ENCODE measurements at regions not wholly inside any gene's neighbourhood (a gene's known extent, or its start where the extent isn't known, plus 50 kb on each side); places are given as distances from the start of the nearest gene placed in this dataset.
"Not testable (repeated sequence)": the region's sequence is repeated elsewhere in the genome, so short reads cannot be mapped to it uniquely, and the experiment has no call there.

- Mint-ChIP-seq H3K9me3 (no peaks in the 10 kb centered on the region), H3K27me3 (peaks cover 14% of the 10 kb centered on the region), H3K36me3 (ENCODE audit: low read depth) (no peaks in the 10 kb centered on the region), H3K27ac (no peak overlapping the region), H3K4me3 (no peak overlapping the region), H3K4me1 (peaks cover 14% of the 10 kb centered on the region)
- DNase-seq, result no peak
- ATAC-seq, result no peak
These were observed 68.4 kb upstream of the EPCAM start for GRCh38 chr2:47300609-47301276.

GRCh38 chr2:47300081-47300480, 69.0 kb upstream of the EPCAM start:
- Mint-ChIP-seq H3K36me3 (ENCODE audit: low read depth) (no peaks in the 10 kb centered on the region), H3K4me3 (no peak overlapping the region), H3K27ac (no peak overlapping the region), H3K9me3 (no peaks in the 10 kb centered on the region), H3K27me3 (peaks cover 14% of the 10 kb centered on the region), H3K4me1 (peaks cover 14% of the 10 kb centered on the region)
- DNase-seq, result no peak
- ATAC-seq, result no peak

- DNase-seq (no peak), ATAC-seq (no peak)
- Mint-ChIP-seq H3K36me3 (ENCODE audit: low read depth) (no peaks in the 10 kb centered on the region), H3K27ac (no peak overlapping the region), H3K27me3 (peaks cover 14% of the 10 kb centered on the region), H3K4me3 (no peak overlapping the region), H3K4me1 (peaks cover 14% of the 10 kb centered on the region), H3K9me3 (no peaks in the 10 kb centered on the region)
These were observed 69.6 kb upstream of the EPCAM start for GRCh38 chr2:47299555-47299954.

GRCh38 chr2:47298771-47299170, 70.3 kb upstream of the EPCAM start:
- Mint-ChIP-seq H3K4me3 (no peak overlapping the region), H3K4me1 (peaks cover 14% of the 10 kb centered on the region), H3K27ac (no peak overlapping the region), H3K36me3 (ENCODE audit: low read depth) (no peaks in the 10 kb centered on the region), H3K9me3 (no peaks in the 10 kb centered on the region), H3K27me3 (peaks cover 12% of the 10 kb centered on the region)
- DNase-seq, result no peak
- no peak for ATAC-seq

- ATAC-seq, result no peak
- H3K27me3 Mint-ChIP-seq, result peaks cover 11% of the 10 kb centered on the region
These were observed 71.2 kb upstream of the EPCAM start for GRCh38 chr2:47297767-47298425.

GRCh38 chr2:47295981-47296635, 73.0 kb upstream of the EPCAM start:
- Mint-ChIP-seq H3K27me3 (peaks cover 3% of the 10 kb centered on the region), H3K27ac (no peak overlapping the region)

More at GRCh38 chr2:47297767-47298425, 71.2 kb upstream of the EPCAM start:
- Mint-ChIP-seq H3K36me3 (ENCODE audit: low read depth) (no peaks in the 10 kb centered on the region), H3K4me3 (no peak overlapping the region), H3K27ac (no peak overlapping the region), H3K9me3 (no peaks in the 10 kb centered on the region), H3K4me1 (peaks cover 14% of the 10 kb centered on the region)
- DNase-seq, result no peak

GRCh38 chr2:47295131-47295980, 73.8 kb upstream of the EPCAM start:
- Mint-ChIP-seq H3K9me3 (no peaks in the 10 kb centered on the region), H3K36me3 (ENCODE audit: low read depth) (no peaks in the 10 kb centered on the region), H3K27me3 (no peaks in the 10 kb centered on the region), H3K27ac (no peak overlapping the region), H3K4me3 (no peak overlapping the region), H3K4me1 (peaks cover 3% of the 10 kb centered on the region)
- ATAC-seq (no peak), DNase-seq (no peak)

More at GRCh38 chr2:47295981-47296635, 73.0 kb upstream of the EPCAM start:
- H3K4me1 Mint-ChIP-seq, result peaks cover 11% of the 10 kb centered on the region
- H3K36me3 Mint-ChIP-seq (ENCODE audit: low read depth), result no peaks in the 10 kb centered on the region
- DNase-seq (no peak), ATAC-seq (no peak)
- H3K9me3 Mint-ChIP-seq, result no peaks in the 10 kb centered on the region
- H3K4me3 Mint-ChIP-seq, result no peak overlapping the region

- no peak overlapping the region for H3K4me3 Mint-ChIP-seq
- H3K9me3 Mint-ChIP-seq, result no peaks in the 10 kb centered on the region
- no peaks in the 10 kb centered on the region for H3K4me1 Mint-ChIP-seq
- DNase-seq, result no peak
- H3K36me3 Mint-ChIP-seq (ENCODE audit: low read depth), result no peaks in the 10 kb centered on the region
- no peak for ATAC-seq
- no peak overlapping the region for H3K27ac Mint-ChIP-seq
- no peaks in the 10 kb centered on the region for H3K27me3 Mint-ChIP-seq
These were observed 75.1 kb upstream of the EPCAM start for GRCh38 chr2:47293976-47294375.

- Mint-ChIP-seq H3K27me3 (no peaks in the 10 kb centered on the region), H3K4me3 (no peak overlapping the region), H3K36me3 (ENCODE audit: low read depth) (no peaks in the 10 kb centered on the region), H3K4me1 (no peaks in the 10 kb centered on the region), H3K9me3 (no peaks in the 10 kb centered on the region), H3K27ac (no peak overlapping the region)
- DNase-seq (no peak), ATAC-seq (no peak)
These were observed 80.2 kb upstream of the EPCAM start for GRCh38 chr2:47288864-47289263.

- DNase-seq, result no peak
- no peaks in the 10 kb centered on the region for H3K36me3 Mint-ChIP-seq (ENCODE audit: low read depth)
These were observed 85.5 kb upstream of the EPCAM start for GRCh38 chr2:47283659-47284058.

GRCh38 chr2:47282621-47283272, 86.4 kb upstream of the EPCAM start:
- DNase-seq, result no peak
- H3K27ac Mint-ChIP-seq, result no peak overlapping the region

More at GRCh38 chr2:47283659-47284058, 85.5 kb upstream of the EPCAM start:
- Mint-ChIP-seq H3K27ac (no peak overlapping the region), H3K27me3 (peaks cover 2% of the 10 kb centered on the region), H3K4me1 (no peaks in the 10 kb centered on the region), H3K4me3 (no peak overlapping the region), H3K9me3 (no peaks in the 10 kb centered on the region)
- no peak for ATAC-seq

GRCh38 chr2:47279525-47279924, 89.6 kb upstream of the EPCAM start:
- not testable (repeated sequence) for H3K36me3 Mint-ChIP-seq (ENCODE audit: low read depth); H3K27ac Mint-ChIP-seq; H3K27me3 Mint-ChIP-seq; H3K4me3 Mint-ChIP-seq; H3K9me3 Mint-ChIP-seq; DNase-seq; H3K4me1 Mint-ChIP-seq; ATAC-seq

More at GRCh38 chr2:47282621-47283272, 86.4 kb upstream of the EPCAM start:
- Mint-ChIP-seq H3K9me3 (no peaks in the 10 kb centered on the region), H3K27me3 (peaks cover 2% of the 10 kb centered on the region), H3K4me1 (no peaks in the 10 kb centered on the region), H3K4me3 (no peak overlapping the region), H3K36me3 (ENCODE audit: low read depth) (no peaks in the 10 kb centered on the region)
- ATAC-seq, result no peak

- H3K36me3 Mint-ChIP-seq (ENCODE audit: low read depth), result no peaks in the 10 kb centered on the region
- H3K9me3 Mint-ChIP-seq, result no peaks in the 10 kb centered on the region
- H3K27ac Mint-ChIP-seq, result no peak overlapping the region
- no peak for DNase-seq
- H3K4me3 Mint-ChIP-seq, result no peak overlapping the region
- peaks cover 2% of the 10 kb centered on the region for H3K27me3 Mint-ChIP-seq
- H3K4me1 Mint-ChIP-seq, result no peaks in the 10 kb centered on the region
- no peak for ATAC-seq
These were observed 91.1 kb upstream of the EPCAM start for GRCh38 chr2:47277987-47278386.

- H3K4me3 Mint-ChIP-seq, result no peak overlapping the region
- no peaks in the 10 kb centered on the region for H3K36me3 Mint-ChIP-seq (ENCODE audit: low read depth)
- no peaks in the 10 kb centered on the region for H3K4me1 Mint-ChIP-seq
- no peak overlapping the region for H3K27ac Mint-ChIP-seq
- H3K27me3 Mint-ChIP-seq, result peaks cover 2% of the 10 kb centered on the region
- no peak for ATAC-seq
- no peak for DNase-seq
- no peaks in the 10 kb centered on the region for H3K9me3 Mint-ChIP-seq
These were observed 91.9 kb upstream of the EPCAM start for GRCh38 chr2:47277187-47277586.

All from activated naive CD8-positive, alpha-beta T cell treated with anti-CD3 and anti-CD28 coated beads, Interleukin-2, amount 50 U/mL, for 24 hours (primary cell).